ENCODE measurements at regions not wholly inside any gene's neighbourhood (a gene's known extent, or its start where the extent isn't known, plus 50 kb on each side); places are given as distances from the start of the nearest gene placed in this dataset.

DNA sequence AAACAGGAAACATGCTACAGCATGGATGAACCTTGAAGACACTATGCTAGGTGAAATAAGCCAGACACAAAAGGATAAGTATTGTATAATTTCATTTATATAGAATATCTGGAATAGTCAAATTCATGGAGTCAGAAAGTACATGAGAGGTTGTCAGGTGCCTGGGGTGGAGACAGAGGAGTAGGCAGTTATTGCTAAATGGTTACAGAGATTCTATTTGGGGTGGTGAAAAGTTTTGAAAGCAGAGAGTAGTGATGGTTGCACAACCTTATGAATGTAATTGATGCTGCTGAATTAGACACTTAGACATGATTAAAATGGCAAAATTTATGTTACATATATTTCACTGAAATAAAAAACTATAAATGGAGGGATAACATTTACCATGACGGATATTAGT lies 197.4 kb downstream of the VAPA start:
- Histone ChIP-seq H3K27ac (no peak overlapping the region), H3K36me3 (no peaks in the 10 kb centered on the region), H3K27me3 (no peaks in the 10 kb centered on the region), H3K4me1 (no peaks in the 10 kb centered on the region), H3K9me3 (no peaks in the 10 kb centered on the region), H3K4me3 (no peak overlapping the region)
- no peak for DNase-seq (ENCODE audit: low spot score)
- TF ChIP-seq, protein P1, sequence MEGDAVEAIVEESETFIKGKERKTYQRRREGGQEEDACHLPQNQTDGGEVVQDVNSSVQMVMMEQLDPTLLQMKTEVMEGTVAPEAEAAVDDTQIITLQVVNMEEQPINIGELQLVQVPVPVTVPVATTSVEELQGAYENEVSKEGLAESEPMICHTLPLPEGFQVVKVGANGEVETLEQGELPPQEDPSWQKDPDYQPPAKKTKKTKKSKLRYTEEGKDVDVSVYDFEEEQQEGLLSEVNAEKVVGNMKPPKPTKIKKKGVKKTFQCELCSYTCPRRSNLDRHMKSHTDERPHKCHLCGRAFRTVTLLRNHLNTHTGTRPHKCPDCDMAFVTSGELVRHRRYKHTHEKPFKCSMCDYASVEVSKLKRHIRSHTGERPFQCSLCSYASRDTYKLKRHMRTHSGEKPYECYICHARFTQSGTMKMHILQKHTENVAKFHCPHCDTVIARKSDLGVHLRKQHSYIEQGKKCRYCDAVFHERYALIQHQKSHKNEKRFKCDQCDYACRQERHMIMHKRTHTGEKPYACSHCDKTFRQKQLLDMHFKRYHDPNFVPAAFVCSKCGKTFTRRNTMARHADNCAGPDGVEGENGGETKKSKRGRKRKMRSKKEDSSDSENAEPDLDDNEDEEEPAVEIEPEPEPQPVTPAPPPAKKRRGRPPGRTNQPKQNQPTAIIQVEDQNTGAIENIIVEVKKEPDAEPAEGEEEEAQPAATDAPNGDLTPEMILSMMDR (IDR thresholded peaks at IDR 0.05) = no peak

DNA sequence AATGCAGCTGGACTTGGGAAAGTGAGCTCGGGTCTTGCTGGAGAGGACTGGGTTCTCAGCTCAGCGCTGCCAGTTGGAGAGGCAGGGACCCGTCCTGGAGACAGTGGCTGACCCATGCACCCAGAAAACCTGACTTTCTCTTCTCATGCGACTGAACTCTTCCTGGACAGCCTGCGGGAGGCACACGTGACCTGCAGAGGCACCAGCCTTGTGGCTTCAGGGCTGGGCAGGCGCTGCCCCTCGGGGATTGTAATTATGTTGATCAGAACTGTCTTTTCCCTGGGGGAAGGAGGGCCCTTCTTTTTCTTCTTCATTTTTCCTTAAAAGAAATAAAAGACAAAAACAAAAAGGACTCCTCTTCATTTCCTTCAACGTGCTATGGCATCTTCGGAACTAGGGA lies 198.1 kb downstream of the VAPA start:
- H3K27ac ChIP-seq = no peak overlapping the region
- TF ChIP-seq, protein P1 (IDR thresholded peaks at IDR 0.05) = no peak
- H3K4me3 ChIP-seq = no peak overlapping the region
- no peaks in the 10 kb centered on the region for H3K9me3 ChIP-seq
- no peaks in the 10 kb centered on the region for H3K27me3 ChIP-seq
- H3K4me1 ChIP-seq = no peaks in the 10 kb centered on the region
- DNase-seq (ENCODE audit: low spot score) = no peak
- no peaks in the 10 kb centered on the region for H3K36me3 ChIP-seq

DNA sequence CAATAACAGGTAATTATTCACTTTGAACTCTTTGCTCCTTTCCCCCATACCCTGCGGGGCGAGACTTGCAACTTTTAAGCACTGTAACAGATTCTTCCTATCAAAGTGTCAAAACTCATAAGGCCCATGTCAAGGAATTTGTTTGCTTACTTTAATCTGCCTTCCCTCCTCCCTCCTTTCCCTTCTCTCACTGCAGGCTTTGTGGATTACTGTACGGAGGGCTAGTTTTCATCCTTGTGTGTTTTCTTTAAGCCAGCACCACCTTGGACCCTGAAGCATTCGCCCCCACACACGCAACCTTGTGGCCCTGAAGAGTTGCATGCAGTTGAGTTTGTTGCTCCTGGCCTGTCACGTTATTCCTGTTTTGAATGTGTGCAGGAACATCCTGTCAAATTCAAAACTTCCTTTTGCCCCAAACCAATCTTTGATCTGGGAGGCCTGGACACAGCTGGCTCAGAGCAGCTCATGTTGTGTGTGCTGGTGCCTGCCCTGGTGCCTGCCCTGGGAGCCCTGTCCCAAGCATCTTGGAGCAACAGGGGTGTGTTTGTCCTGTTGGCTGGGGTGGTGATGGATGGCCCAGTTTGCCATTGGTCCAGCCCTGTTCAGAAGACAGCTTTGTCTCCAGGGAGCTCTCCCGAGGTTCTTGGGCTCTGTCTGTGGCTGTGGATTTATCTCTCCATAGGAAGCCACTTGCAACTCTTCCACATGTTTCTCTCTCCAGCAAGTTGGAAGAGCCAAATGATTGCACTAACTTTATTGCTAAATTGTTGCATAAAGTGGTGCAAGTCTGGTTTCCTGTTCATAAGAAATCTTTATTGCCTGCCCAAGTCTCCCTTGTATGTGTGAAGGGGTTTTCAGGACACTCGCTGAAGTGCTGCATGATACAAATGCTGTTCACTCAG lies 199.6 kb downstream of the VAPA start:
- DNase-seq (ENCODE audit: low spot score) = no peak
- Histone ChIP-seq H3K27me3 (no peaks in the 10 kb centered on the region), H3K4me1 (no peaks in the 10 kb centered on the region), H3K27ac (no peak overlapping the region), H3K9me3 (no peaks in the 10 kb centered on the region), H3K36me3 (no peaks in the 10 kb centered on the region), H3K4me3 (no peak overlapping the region)
- TF ChIP-seq, protein P1 (IDR thresholded peaks at IDR 0.05) = no peak

DNA sequence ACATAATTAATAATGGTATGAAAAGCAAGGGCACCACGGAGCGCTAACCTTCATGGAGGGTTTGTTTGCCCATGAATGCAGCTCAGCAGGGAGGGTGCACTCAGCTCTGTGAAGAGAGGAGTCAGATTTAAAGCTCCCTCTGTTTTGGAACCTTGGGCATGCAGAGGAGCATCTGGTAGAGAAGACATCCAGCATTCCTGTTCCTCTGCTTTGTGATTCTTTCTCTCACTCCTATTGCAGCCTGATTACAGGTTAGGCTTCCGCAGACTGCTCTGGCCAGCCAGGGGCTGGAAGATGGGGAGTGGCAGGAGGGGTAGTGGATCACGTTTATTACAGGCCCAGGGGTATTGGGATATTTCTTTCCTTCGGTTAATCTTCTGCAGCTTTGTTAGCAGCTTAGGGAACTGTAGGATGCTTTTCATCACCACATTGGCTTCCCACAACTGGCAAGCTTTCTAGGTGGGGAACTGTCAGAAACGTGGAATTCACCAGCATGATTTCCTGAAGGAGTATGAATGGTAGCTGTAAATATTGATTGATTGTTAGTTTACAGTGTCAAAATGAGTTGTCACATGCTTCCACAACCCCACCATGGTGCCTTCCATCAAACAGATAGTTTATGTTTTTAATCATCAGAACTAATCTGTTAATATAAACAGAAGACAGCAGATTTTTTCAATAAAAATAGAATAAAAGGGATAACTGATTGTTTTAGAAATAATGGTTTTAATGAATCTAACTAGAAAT lies 201.1 kb downstream of the VAPA start:
- DNase-seq (ENCODE audit: low spot score) = no peak
- H3K27me3 ChIP-seq = no peaks in the 10 kb centered on the region
- H3K4me1 ChIP-seq = no peaks in the 10 kb centered on the region
- TF ChIP-seq, protein P1 (IDR thresholded peaks at IDR 0.05) = no peak
- H3K36me3 ChIP-seq = no peaks in the 10 kb centered on the region
- H3K9me3 ChIP-seq = peaks cover 0 to 10% of the 10 kb centered on the region in 2 donors
- H3K4me3 ChIP-seq = no peak overlapping the region
- no peak overlapping the region for H3K27ac ChIP-seq

DNA sequence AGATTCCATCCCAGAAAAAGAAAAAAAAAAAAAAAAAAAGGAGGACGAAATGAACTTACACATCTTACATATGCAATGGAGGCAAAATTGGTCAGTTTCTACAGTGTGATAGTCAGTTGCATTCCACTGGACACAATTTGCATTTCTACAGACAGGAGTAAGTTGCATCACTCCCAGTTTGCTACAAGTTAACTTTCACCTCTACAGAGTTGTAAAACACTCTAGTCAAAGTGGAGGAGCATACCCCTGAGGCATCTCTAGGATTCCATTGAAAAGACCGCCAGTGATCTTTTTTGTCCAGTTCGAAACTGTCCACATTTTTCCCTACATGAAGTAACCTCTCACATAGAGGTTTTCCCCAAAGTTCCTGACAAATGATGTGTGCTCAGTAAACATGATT lies 202.8 kb downstream of the VAPA start:
- peaks cover 0 to 1% of the 10 kb centered on the region in 2 donors for H3K4me1 ChIP-seq
- H3K36me3 ChIP-seq = no peaks in the 10 kb centered on the region
- TF ChIP-seq, protein P1 (IDR thresholded peaks at IDR 0.05) = no peak
- no peak overlapping the region for H3K4me3 ChIP-seq
- peaks cover 0 to 10% of the 10 kb centered on the region in 2 donors for H3K9me3 ChIP-seq
- H3K27ac ChIP-seq = no peak overlapping the region
- no peak for DNase-seq (ENCODE audit: low spot score)
- no peaks in the 10 kb centered on the region for H3K27me3 ChIP-seq
